ENCODE measurements at regions not wholly inside any gene's neighbourhood (a gene's known extent, or its start where the extent isn't known, plus 50 kb on each side); places are given as distances from the start of the nearest gene placed in this dataset.

DNA sequence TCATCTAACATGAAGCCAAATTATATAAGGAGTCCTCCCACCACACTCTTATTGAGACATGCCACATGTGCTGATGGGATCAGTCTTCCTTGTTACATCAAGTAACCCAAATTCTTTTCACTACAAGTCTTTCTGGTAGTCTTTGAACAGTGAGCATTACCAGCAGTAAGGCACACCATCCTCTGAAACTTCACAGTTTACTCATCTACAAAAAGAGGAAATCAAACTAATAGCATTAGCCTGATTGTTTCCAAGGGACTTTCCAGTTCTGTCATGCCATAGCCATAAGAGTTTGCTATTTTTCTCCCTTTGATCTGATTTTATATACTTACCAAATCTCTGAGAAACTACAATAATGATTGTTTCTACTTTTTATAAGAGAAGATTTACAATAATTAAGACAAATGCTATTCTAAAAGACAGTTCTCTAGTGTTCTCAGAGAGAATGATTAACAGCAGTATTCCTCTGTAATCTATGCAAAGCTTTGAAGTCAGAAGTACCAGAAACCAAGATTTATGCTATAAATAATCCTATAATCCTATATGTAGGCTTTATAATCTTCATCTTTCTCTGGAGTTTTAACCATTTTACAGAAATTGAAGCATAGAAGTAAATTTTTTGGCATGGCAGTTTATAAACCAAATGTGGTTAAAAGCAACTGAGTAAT, 166.2 kb upstream of the ACO1 start:
- DNase-seq: no peak

DNA sequence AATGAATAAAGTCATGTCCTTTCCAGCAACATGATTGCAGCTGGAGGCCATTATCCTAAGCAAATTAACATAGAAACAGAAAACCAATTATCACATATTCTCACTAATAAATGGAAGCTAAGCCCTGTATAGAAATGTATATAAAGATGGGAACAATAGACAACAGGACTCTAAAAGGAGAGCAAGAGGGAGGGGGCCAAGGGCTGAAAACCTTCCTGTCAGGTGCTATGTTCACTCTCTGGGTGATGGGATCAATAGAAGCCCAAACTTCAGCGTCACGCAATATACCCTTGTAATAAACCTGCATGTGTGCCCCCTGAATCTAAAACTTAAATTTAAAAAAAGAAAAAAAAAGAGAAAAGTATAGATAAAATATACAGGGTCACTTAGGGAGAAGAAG, 163.7 kb upstream of the ACO1 start:
- DNase-seq: no peak

GRCh38 chr9:32234451-32234850, 150.0 kb upstream of the ACO1 start:
- no peak for DNase-seq

DNA sequence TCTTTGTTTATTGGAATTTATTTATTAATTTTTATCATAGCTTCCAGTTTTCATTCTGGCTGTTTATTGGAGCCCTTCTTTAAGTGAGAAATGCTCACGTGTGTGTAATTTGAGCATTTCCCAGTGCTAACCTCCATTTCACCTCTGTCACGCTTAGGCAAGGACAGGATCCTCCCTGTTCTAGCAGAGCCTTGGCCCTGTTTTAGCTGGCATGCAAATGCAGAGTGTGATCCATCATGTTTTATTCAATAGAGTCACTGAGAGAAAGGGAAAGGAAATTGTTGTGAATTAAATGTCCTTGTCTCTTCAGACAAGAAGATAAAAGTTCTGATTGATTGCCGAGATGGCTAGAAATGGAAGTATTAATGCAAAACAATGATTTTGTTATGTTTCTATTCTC, 137.3 kb upstream of the ACO1 start:
- no peak for DNase-seq

DNA sequence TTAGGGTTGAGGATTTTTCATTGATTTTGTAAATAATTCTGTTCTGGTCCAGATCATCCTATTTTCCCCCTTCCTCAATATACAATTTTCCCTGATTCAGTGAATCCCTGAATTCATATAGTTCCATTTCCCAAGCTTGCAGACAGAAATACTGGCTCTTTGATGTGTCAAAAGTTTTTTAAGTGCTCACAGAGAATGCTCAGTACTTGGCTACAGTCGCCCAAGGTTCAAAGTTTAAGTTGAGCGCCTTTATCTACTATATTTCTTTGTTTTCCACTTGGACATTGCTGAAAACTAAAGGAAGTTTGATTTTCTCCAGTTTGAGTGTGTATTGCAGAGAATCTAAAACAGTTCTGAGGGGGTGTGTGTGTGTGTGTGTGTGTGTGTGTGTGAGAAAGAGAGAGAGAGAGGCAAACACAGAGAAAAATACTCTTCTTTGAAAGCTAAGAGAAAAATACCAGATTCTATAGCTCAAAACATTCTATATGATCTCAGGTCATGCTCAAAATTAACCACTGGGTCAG, 136.2 kb upstream of the ACO1 start:
- DNase-seq: no peak

- DNase-seq: peak; percentile 85
Observed at GRCh38 chr9:32251539-32251938, 132.9 kb upstream of the ACO1 start.

- no peak for DNase-seq
Observed at GRCh38 chr9:32253731-32254130, 130.7 kb upstream of the ACO1 start.

DNA sequence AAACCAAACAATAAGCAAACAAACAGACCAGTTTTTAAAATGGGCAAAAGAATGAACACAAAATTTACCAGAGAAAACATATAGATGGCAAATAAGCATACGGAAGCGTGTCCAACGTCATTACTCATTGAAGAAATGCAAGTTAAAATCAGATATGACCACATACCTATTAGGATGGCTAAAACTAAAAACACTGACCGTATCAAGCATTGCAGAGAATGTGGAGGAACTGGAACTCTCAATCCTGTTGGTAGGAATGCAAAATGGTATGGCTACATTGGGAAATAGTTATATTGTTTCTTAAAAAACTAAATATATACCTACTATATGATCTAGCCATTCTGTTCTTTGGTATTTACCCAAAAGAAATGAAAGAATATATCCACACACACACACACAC, 129.4 kb upstream of the ACO1 start:
- no peak for DNase-seq

GRCh38 chr9:32258482-32258881, 126.0 kb upstream of the ACO1 start:
- DNase-seq: no peak

DNA sequence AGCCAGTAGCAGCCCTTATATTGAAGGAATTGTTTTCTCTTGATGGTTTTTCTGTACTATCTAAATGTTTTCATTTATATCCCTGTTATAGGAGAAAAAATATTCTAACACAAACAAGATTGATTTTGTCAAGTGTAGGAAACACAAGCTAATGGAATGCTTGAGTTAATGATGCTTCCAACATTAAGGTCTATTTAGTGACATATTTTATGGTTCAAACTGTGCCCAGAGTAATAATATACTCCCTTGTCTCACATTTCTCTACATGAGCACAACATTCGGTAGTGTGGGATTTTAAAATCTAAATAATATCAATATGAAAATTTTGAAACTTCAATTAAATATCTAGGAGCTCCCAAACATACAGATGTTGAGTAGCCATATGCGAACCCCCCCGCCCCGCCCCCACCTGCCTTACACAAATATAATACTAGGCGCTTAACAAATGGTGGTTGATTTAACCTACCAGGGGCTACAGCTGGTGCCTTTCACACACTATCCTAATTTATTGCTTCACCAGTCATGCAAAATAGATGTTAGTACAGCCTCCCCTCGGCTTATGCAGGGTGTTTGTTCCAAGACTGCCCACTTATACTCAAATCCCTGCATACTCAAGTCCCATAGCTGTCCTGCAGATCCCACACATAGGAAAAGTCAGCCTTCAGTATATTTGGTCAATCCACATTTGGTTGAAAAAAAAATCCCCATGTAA, 124.1 kb upstream of the ACO1 start:
- DNase-seq: no peak

GRCh38 chr9:32264170-32264864, 120.1 kb upstream of the ACO1 start:
- no peak for DNase-seq

GRCh38 chr9:32265037-32265436, 119.4 kb upstream of the ACO1 start:
- DNase-seq: no peak

DNA sequence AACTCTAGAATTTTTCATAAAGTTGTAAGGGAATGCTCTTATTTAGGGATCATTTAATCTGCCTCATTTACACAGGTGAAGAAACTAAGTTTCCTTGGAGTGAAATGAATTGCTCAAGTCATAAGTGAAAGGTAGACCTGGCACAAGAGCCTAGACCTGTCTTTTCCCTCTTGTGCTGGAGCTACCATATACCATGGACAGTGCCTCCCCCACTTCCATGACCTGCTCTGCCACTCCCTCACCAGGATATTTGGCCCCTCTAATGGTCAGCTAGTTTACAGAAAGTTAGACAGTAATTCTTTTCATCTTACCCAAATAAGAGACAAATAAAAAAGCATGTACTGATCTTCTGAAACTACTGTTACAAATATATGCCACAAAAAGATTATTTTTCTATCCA, 105.5 kb upstream of the ACO1 start:
- no peak for DNase-seq

- DNase-seq: no peak
Observed at GRCh38 chr9:32289756-32290155, 94.7 kb upstream of the ACO1 start.

GRCh38 chr9:32291370-32291769, 93.1 kb upstream of the ACO1 start:
- no peak for DNase-seq

DNA sequence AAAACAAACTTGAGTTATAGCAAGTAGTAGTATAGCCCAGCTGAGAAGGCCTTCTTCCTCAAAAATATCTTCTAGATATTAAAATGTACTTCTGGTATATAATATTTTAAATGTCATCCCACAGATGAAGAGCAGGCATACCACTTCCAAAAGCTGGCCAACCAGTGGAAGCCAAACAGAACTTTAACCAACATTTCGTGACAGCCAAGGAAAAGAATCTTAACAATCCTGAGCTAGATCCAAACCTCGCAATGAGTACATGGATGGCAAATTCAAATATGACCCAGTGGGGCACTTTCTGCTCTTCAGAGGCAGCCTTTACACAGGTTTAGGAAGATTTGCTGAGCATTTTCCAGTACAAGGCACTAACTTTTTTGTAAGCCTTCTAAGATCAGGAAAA, 91.8 kb upstream of the ACO1 start:
- no peak for DNase-seq

DNA sequence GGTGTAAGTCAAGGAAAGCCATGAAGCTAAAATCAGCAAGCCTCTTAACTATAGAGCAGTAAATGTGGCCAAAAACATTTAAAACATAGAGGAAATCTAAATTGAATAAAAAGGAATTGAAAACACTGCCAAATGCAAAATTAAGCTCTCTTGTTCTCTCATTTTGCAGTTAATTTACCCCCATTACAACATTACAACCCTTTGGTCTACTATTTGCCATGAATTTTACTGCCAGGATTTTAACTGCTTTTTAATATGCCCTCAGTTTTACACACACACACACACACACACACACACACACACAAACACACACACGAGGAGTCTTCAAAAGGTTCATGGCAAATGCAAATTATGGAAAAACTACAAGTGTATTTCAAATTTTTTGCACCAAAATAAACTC, 91.4 kb upstream of the ACO1 start:
- DNase-seq: no peak

DNA sequence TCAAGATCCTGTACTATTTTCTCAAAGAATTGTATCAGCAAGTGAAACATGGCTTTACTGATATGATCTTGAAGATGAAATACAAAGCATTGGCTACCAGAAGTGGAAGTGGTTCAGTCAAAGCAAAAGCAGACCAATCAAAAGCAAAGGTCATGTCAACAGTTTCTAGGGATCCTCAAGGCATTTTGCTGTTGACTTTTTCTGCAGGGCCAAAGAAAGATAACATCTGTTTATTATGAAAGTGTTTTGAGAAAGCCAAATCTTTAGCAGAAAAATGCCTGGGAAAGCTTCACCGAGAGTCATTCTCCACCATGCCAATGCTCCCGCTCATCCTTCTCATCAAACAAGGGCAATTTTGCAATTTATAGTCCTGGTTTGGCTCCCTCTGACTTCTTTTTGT, 90.3 kb upstream of the ACO1 start:
- no peak for DNase-seq

GRCh38 chr9:32300373-32300772, 84.1 kb upstream of the ACO1 start:
- DNase-seq: no peak

GRCh38 chr9:32304495-32304894, 79.9 kb upstream of the ACO1 start:
- no peak for DNase-seq

DNA sequence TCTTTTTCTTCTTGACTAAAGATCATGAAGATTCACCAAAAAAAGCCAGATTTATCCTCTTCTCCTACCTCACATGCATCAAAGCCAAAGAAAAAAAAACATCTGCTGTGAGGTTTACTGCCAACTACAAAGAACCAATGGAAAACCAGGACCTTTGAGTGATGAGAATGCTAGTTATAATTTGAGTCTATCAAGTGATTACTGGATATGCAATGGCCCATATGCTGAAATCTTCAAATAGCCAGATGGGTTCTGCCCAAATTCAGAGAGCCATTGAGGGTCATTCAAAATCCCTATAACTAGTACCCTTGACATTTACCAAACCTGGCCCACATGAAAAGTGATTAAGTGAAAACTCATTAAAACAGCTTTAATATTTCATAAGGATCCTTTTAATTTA, 78.4 kb upstream of the ACO1 start:
- no peak for DNase-seq

- DNase-seq: no peak
Observed at GRCh38 chr9:32319312-32319929, 65.0 kb upstream of the ACO1 start.

DNA sequence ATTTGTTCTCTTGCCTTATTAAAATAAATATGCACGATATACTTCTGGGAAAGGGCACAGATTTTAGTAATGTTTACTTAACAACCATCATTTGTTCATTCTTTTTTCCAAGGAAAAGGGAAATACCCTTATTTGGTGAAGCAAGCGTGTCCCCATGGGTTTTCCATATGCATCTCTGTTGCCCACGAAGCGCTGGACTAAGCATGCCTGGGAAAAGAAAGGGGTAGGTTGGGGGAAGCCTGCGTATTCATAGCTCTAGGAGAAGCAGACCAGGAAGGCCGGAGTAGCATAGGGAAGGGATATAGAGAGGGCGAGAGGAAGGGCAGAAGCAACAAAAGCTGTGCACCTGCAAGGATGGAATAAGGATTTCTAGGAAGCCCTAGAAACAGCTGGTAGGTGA, 61.8 kb upstream of the ACO1 start:
- no peak for DNase-seq

DNA sequence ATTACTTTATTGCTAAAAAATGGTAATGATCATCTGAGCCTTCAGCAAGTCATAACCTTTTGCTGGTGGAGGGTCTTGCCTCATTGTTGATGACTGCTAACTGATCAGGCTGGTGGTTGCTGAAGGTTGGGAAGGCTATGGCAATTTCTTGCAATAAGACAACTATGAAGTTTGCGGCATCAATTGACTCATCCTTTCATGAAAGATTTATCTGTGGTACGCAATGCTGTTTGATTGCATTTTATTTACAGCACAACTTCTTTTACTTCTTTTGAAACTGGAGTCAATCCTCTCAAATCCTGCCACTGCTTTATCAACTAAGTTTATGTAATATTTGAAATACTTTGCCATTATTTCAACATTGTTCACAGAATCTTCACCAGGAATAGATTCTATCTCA, 58.3 kb upstream of the ACO1 start:
- DNase-seq: no peak
